ENCODE measurements at regions not wholly inside any gene's neighbourhood (a gene's known extent, or its start where the extent isn't known, plus 50 kb on each side); places are given as distances from the start of the nearest gene placed in this dataset.
"Not testable (repeated sequence)": the region's sequence is repeated elsewhere in the genome, so short reads cannot be mapped to it uniquely, and the experiment has no call there.

DNA sequence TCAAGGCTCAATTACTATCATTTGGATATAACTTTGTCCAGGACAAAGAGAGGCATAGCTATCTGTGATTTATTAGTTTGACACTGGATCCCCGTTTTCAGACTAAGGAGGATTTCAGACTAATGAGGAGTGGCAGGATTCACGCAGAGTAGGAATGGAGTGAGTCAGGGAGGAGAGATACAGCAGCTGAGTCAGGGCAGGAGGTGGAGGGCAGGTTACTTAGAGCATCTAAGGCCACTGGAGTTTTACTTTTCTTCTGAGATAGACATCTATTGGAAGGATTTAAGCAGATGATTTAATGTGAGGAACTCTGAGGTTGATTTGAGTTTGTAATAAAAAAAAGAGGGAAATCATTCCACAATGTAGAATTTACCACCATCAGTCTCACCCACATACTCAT, 110.6 kb downstream of the RPIA start:
- CTCF ChIA-PET; H3K27ac Mint-ChIP-seq (ENCODE audit: unreplicated experiment); H3K9me3 Mint-ChIP-seq (ENCODE audit: unreplicated experiment); H3K4me3 ChIP-seq (ENCODE audit: low read depth, low read length); POLR2A ChIA-PET; H3K4me1 Mint-ChIP-seq (ENCODE audit: low read depth, unreplicated experiment); H3K36me3 ChIP-seq (ENCODE audit: control insufficient read depth, insufficient read depth, low read length); H3K9me3 ChIP-seq; H3K36me3 Mint-ChIP-seq (ENCODE audit: insufficient read depth, unreplicated experiment); H3K4me3 Mint-ChIP-seq (ENCODE audit: unreplicated experiment); intact Hi-C loops (cut with micrococcal nuclease; ENCODE audit: unreplicated experiment); H3K27me3 ChIP-seq (replicated peaks; ENCODE audit: control insufficient read depth, insufficient read depth, low read length); H3K4me1 ChIP-seq; BruUV-seq (replicated peaks); DNase-seq: not testable (repeated sequence)
- H3K27me3 Mint-ChIP-seq (ENCODE audit: insufficient read depth, unreplicated experiment), result peaks cover 10% of the 10 kb centered on the region

DNA sequence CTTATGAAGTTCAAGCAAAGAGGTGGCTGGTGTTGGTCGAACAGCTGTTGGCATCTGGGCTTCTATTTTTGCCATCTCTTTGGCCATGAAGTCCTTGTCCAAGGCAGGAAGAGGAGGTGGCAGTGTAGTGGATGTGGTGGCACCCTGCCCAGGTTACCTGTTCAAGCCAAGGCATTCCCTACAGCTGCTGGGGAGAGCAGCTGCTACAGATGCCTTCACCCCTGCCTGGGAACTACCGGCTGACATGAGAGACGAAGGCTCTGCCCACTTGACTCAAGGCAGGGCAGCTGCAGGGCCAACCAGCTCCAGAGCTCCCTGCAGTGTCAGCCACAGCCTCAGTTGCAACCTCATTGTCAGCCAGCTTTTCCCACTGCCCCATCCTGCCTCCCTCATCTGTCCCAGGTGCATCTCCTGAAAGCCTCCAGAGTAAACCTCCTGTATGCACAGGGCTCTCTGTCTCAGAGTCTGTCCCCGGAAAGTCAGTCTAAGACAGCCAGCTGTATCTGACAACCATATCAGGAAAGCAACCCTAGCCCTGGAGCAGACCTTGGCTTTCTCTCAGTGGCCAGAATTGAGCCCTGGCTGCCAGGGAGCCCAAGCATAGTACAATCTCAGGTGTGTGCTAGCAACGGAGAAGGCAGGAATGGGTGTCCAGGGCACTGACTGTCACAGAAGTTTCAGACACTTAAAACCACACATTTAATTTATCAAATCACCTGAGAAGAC, 115.9 kb downstream of the RPIA start:
- H3K4me3 Mint-ChIP-seq (ENCODE audit: unreplicated experiment), result no peak overlapping the region
- no peaks in the 10 kb centered on the region for H3K36me3 ChIP-seq (ENCODE audit: control insufficient read depth, insufficient read depth, low read length)
- H3K9me3 Mint-ChIP-seq (ENCODE audit: unreplicated experiment), result no peaks in the 10 kb centered on the region
- no peaks in the 10 kb centered on the region for H3K27me3 ChIP-seq (replicated peaks; ENCODE audit: control insufficient read depth, insufficient read depth, low read length)
- CTCF ChIA-PET, result no interaction called here
- no peaks in the 10 kb centered on the region for H3K9me3 ChIP-seq
- H3K27me3 Mint-ChIP-seq (ENCODE audit: insufficient read depth, unreplicated experiment), result peaks cover 9% of the 10 kb centered on the region
- no peaks in the 10 kb centered on the region for H3K4me1 Mint-ChIP-seq (ENCODE audit: low read depth, unreplicated experiment)
- intact Hi-C loops (cut with micrococcal nuclease; ENCODE audit: unreplicated experiment), result no loop called here
- no peaks in the 10 kb centered on the region for H3K36me3 Mint-ChIP-seq (ENCODE audit: insufficient read depth, unreplicated experiment)
- TF ChIP-seq, protein P1, sequence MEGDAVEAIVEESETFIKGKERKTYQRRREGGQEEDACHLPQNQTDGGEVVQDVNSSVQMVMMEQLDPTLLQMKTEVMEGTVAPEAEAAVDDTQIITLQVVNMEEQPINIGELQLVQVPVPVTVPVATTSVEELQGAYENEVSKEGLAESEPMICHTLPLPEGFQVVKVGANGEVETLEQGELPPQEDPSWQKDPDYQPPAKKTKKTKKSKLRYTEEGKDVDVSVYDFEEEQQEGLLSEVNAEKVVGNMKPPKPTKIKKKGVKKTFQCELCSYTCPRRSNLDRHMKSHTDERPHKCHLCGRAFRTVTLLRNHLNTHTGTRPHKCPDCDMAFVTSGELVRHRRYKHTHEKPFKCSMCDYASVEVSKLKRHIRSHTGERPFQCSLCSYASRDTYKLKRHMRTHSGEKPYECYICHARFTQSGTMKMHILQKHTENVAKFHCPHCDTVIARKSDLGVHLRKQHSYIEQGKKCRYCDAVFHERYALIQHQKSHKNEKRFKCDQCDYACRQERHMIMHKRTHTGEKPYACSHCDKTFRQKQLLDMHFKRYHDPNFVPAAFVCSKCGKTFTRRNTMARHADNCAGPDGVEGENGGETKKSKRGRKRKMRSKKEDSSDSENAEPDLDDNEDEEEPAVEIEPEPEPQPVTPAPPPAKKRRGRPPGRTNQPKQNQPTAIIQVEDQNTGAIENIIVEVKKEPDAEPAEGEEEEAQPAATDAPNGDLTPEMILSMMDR (IDR thresholded peaks at IDR 0.05; ENCODE audit: insufficient read depth in 1 of 2, low read depth in 1 of 2, low read length in 1 of 2, severe bottlenecking in 1 of 2, unreplicated experiment in 1 of 2), result no peak
- POLR2A ChIA-PET, result no interaction called here
- no peak overlapping the region for H3K27ac Mint-ChIP-seq (ENCODE audit: unreplicated experiment)
- DNase-seq, result no peak
- no peak overlapping the region for H3K4me3 ChIP-seq (ENCODE audit: low read depth, low read length)
- H3K4me1 ChIP-seq, result no peaks in the 10 kb centered on the region
- BruUV-seq (replicated peaks), result no TSS peak

DNA sequence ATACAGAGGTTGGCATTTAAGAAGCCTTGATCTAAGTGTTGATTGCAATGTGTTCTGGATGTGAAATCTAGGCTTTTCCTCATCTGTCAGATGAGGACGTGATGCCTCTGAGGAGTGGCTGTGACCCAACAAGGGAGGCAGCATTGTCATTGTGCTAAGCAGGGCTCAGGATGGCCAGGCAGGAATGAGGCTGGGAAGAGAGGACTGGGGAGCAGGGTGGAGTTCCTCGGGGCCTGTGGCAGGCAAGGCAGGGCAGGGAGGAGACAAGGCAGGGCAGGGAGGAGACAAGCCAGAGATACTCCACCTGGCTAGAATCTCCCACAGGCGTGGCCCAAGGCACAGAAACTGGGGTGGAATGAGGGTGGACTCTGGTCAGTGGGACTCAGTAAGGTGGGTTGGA, 116.6 kb downstream of the RPIA start:
- intact Hi-C loops (cut with micrococcal nuclease; ENCODE audit: unreplicated experiment), result no loop called here
- H3K4me3 Mint-ChIP-seq (ENCODE audit: unreplicated experiment), result no peak overlapping the region
- CTCF ChIA-PET, result no interaction called here

More for the DNA sequence above, 116.6 kb downstream of the RPIA start:
- Histone ChIP-seq H3K27me3 (replicated peaks; ENCODE audit: control insufficient read depth, insufficient read depth, low read length) (no peaks in the 10 kb centered on the region), H3K36me3 (ENCODE audit: control insufficient read depth, insufficient read depth, low read length) (no peaks in the 10 kb centered on the region), H3K9me3 (no peaks in the 10 kb centered on the region), H3K4me1 (no peaks in the 10 kb centered on the region), H3K4me3 (ENCODE audit: low read depth, low read length) (no peak overlapping the region)
- H3K9me3 Mint-ChIP-seq (ENCODE audit: unreplicated experiment), result no peaks in the 10 kb centered on the region
- peaks cover 8% of the 10 kb centered on the region for H3K27me3 Mint-ChIP-seq (ENCODE audit: insufficient read depth, unreplicated experiment)
- no TSS peak for BruUV-seq (replicated peaks)
- no peak for DNase-seq
- no peak overlapping the region for H3K27ac Mint-ChIP-seq (ENCODE audit: unreplicated experiment)
- no peaks in the 10 kb centered on the region for H3K36me3 Mint-ChIP-seq (ENCODE audit: insufficient read depth, unreplicated experiment)
- POLR2A ChIA-PET, result no interaction called here
- TF ChIP-seq, protein P1 (IDR thresholded peaks at IDR 0.05; ENCODE audit: insufficient read depth in 1 of 2, low read depth in 1 of 2, low read length in 1 of 2, severe bottlenecking in 1 of 2, unreplicated experiment in 1 of 2), result no peak
- H3K4me1 Mint-ChIP-seq (ENCODE audit: low read depth, unreplicated experiment), result no peaks in the 10 kb centered on the region
